Ectodermal cell (in vitro differentiated cells): ENCODE measurements at regions not wholly inside any gene's neighbourhood (a gene's known extent, or its start where the extent isn't known, plus 50 kb on each side); places are given as distances from the start of the nearest gene placed in this dataset.

Source experiments
- H3K27ac ChIP-seq: 2 replicates; pipeline ENCODE4 v1.7.0; 2013; ENCODE audit warnings: mild to moderate bottlenecking, low read depth, low read length; ENCODE audit not compliant: insufficient read depth, poor library complexity, severe bottlenecking
- H3K27me3 ChIP-seq: 2 replicates; pipeline ENCODE4 v1.7.0; 2013; ENCODE audit warnings: mild to moderate bottlenecking, low read length; ENCODE audit not compliant: insufficient read depth, control insufficient read depth, poor library complexity, severe bottlenecking
- H3K36me3 ChIP-seq: one replicate; pipeline ENCODE4 v1.7.0; 2013; ENCODE audit warnings: low read length; ENCODE audit not compliant: control insufficient read depth, insufficient read depth
- H3K4me1 ChIP-seq: one replicate; pipeline ENCODE4 v1.7.0; 2013; ENCODE audit warnings: low read length; ENCODE audit not compliant: control insufficient read depth, insufficient read depth
- H3K4me3 ChIP-seq: 2 replicates; pipeline ENCODE4 v1.7.0; 2013; ENCODE audit warnings: low read depth, low read length, control low read depth; ENCODE audit not compliant: insufficient read depth
- H3K9me3 ChIP-seq: 2 replicates; pipeline ENCODE4 v1.7.0; 2013; ENCODE audit warnings: mild to moderate bottlenecking, low read length, moderate library complexity; ENCODE audit not compliant: control insufficient read depth
- WGBS, 2 experiments: methylation state at CpG; one replicate each; pipeline ENCODE4 v1.1.7; 2013; ENCODE audit warnings: missing lambda C conversion rate in 2 of 2; 5-methylcytosine and 5-hydroxymethylcytosine counted together

- no peaks in the 10 kb centered on the region for H3K4me1 ChIP-seq
- H3K9me3 ChIP-seq = no peaks in the 10 kb centered on the region
- H3K27me3 ChIP-seq = no peaks in the 10 kb centered on the region
- H3K36me3 ChIP-seq = no peaks in the 10 kb centered on the region
- no peak overlapping the region for H3K4me3 ChIP-seq
- 93 to 97% methylated on average over 5 of the region's 5 CpGs for WGBS, 2 experiments
- no peak overlapping the region for H3K27ac ChIP-seq
Measured at GRCh38 chr3:163019260-163019659, 1522.7 kb downstream of the OTOL1 start.

DNA sequence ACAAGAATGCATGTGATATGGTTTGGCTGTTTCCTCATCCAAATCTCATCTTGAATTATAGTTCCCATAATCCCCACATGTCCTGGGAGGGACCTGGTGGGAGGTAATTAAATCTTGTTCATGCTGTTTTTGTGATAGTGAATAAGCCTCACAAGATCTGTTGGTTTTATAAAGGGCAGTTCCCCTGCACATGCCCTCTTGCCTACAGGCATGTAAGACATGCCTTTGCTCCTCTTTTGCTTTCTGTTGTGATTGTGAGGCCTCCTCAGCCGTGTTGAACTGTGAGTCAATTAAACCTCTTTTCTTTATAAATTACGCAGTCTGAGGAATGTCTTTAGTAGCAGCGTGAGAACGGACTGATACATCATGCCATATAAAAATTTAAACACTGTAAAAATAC is 1537.0 kb downstream of the OTOL1 start:
- H3K4me1 ChIP-seq = no peaks in the 10 kb centered on the region
- H3K9me3 ChIP-seq = no peaks in the 10 kb centered on the region
- 87 to 95% methylated on average over 2 to 4 of the region's 4 CpGs for WGBS, 2 experiments

GRCh38 chr3:163039636-163040035 is 1543.0 kb downstream of the OTOL1 start:
- Histone ChIP-seq H3K27me3 (no peaks in the 10 kb centered on the region), H3K27ac (no peak overlapping the region), H3K4me1 (no peaks in the 10 kb centered on the region), H3K4me3 (no peak overlapping the region), H3K9me3 (no peaks in the 10 kb centered on the region), H3K36me3 (no peaks in the 10 kb centered on the region)
- 82 to 89% methylated on average over 3 of the region's 3 CpGs for WGBS, 2 experiments

More for the DNA sequence above, 1537.0 kb downstream of the OTOL1 start:
- Histone ChIP-seq H3K27me3 (no peaks in the 10 kb centered on the region), H3K27ac (no peak overlapping the region), H3K4me3 (no peak overlapping the region), H3K36me3 (no peaks in the 10 kb centered on the region)

- Histone ChIP-seq H3K4me1 (no peaks in the 10 kb centered on the region), H3K36me3 (no peaks in the 10 kb centered on the region), H3K4me3 (no peak overlapping the region), H3K27ac (no peak overlapping the region), H3K27me3 (no peaks in the 10 kb centered on the region), H3K9me3 (no peaks in the 10 kb centered on the region)
- WGBS, 2 experiments = 65 to 73% methylated on average over 3 of the region's 3 CpGs
Measured at GRCh38 chr3:163043074-163043473, 1546.5 kb downstream of the OTOL1 start.

DNA sequence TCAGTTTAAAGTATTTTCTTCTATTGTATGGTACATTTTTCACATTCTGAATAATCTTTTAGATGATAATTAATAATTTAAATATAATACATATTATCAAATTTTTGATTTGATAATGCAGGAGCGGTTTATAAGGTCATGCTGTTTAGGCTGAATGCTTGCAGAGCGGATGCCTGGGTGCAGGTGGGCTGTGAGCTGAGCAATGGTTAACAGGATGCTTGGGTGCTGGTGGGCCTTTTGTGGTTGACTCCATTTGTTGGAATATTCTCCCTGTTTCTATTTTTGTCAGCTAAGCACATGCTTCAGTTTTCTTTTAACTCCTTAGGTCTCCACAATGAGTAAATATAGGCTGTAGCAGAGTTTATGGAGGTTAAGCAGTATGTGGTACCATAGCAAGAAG is 1549.3 kb downstream of the OTOL1 start:
- Histone ChIP-seq H3K4me1 (no peaks in the 10 kb centered on the region), H3K9me3 (no peaks in the 10 kb centered on the region), H3K36me3 (no peaks in the 10 kb centered on the region), H3K27me3 (no peaks in the 10 kb centered on the region), H3K4me3 (no peak overlapping the region), H3K27ac (no peak overlapping the region)
- WGBS, 2 experiments = 97 to 100% methylated on average over 2 of the region's 2 CpGs

GRCh38 chr3:163048881-163049280 is 1552.3 kb downstream of the OTOL1 start:
- Histone ChIP-seq H3K36me3 (no peaks in the 10 kb centered on the region), H3K9me3 (no peaks in the 10 kb centered on the region), H3K27me3 (no peaks in the 10 kb centered on the region), H3K4me1 (no peaks in the 10 kb centered on the region), H3K4me3 (no peak overlapping the region), H3K27ac (no peak overlapping the region)
- whole genome bisulfite sequencing, 2 experiments = 83 to 88% methylated on average over 1 of the region's 1 CpG

DNA sequence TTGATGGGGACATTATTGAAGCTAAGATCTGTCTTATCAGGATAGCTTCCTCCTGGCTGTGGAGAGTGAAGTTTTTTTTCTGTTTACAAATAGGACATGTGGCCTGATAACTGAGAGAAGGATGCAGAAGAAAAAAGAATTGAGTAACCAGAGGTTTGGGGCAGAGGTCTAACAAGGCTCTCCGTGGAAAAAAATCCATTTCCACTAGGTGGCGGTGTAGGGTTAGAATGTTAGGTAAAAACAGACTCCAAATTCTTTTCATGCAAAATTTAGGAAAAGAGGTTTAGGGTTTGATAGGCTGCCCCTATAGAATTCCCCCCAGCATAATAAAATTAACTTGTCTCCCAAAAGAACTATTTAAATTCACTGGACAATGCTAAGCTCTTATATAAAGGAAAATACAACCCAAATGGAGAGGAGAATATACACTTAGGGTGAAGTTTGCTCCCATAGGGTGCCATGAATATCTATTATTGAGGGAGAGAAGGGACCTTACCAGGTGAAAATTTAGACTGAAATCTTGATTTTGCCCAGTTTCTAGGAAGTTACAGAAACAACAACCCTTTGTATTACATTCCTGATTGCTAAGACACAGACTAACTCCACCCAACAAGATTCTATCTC is 1560.4 kb downstream of the OTOL1 start:
- H3K36me3 ChIP-seq = no peaks in the 10 kb centered on the region
- no peaks in the 10 kb centered on the region for H3K27me3 ChIP-seq
- H3K27ac ChIP-seq = no peak overlapping the region
- H3K9me3 ChIP-seq = no peaks in the 10 kb centered on the region
- 0 to 13% methylated on average over 2 of the region's 2 CpGs for WGBS, 2 experiments
- no peak overlapping the region for H3K4me3 ChIP-seq
- no peaks in the 10 kb centered on the region for H3K4me1 ChIP-seq

DNA sequence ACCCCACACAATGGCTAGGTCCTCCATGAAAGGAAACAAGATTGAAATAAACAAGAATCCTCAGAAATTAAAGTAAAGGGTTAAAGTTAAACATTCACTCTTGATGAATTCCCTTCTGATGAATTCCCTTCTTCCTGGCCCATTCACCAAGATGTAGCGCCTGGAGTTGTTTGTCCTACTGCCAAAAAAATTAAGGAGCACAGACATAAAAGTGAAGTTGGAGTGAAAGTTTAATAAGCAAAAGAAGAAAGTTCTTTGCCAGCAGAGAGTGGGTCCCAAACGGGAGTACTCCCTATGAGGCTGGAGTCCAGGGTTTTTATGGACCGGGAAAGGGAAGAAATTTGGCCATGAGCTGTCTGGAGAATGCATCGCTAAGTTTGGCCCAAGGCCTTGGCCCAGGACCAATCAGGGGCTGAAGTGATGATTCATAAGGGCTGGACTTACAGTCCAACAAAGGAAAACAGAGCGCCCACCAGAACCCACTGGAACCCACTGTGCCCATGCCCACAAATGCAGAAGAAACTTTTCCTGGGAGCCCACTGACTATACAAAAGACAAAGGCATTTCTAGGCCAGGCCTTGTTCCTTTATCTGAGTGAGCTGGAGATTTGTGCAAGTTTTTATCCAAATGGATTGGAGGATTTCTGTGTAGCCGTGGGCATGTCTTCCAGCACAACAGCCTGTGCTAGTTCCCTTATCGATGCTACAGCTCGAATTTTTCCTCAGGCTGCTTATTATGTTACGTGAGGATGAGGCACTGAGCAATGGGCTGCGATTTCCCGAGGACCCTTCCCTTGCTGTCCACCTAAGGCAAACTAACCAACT is 1561.6 kb downstream of the OTOL1 start:
- H3K9me3 ChIP-seq = no peaks in the 10 kb centered on the region
- 95% methylated on average over 11 of the region's 11 CpGs for WGBS, 2 experiments

GRCh38 chr3:163071713-163072112 is 1575.1 kb downstream of the OTOL1 start:
- WGBS, 2 experiments = 90 to 96% methylated on average over 2 of the region's 2 CpGs
- no peaks in the 10 kb centered on the region for H3K27me3 ChIP-seq
- H3K4me3 ChIP-seq = no peak overlapping the region
- H3K4me1 ChIP-seq = no peaks in the 10 kb centered on the region
- no peaks in the 10 kb centered on the region for H3K36me3 ChIP-seq
- no peak overlapping the region for H3K27ac ChIP-seq
- no peaks in the 10 kb centered on the region for H3K9me3 ChIP-seq

More for the DNA sequence above, 1561.6 kb downstream of the OTOL1 start:
- H3K4me3 ChIP-seq = no peak overlapping the region
- no peaks in the 10 kb centered on the region for H3K4me1 ChIP-seq
- no peaks in the 10 kb centered on the region for H3K36me3 ChIP-seq
- H3K27me3 ChIP-seq = no peaks in the 10 kb centered on the region
- H3K27ac ChIP-seq = no peak overlapping the region
